GM12878 (cell line): ENCODE measurements at regions not wholly inside any gene's neighbourhood (a gene's known extent, or its start where the extent isn't known, plus 50 kb on each side); places are given as distances from the start of the nearest gene placed in this dataset.

ENCODE experiments used
- NFXL1 ChIP-seq: fragments of 450-650 bp; IDR thresholded peaks from 2 replicates; pipeline ENCODE4 v1.6.1; 2017; ENCODE audit warnings: antibody characterized with exemption, mild to moderate bottlenecking, borderline replicate concordance
- PRDM15 ChIP-seq: fragments of 450-650 bp; formaldehyde crosslinking; IDR thresholded peaks from 2 replicates; pipeline ENCODE4 v1.4.0; 2020; ENCODE audit warnings: mild to moderate bottlenecking, moderate library complexity
- RELA ChIP-seq: fragments of 450-650 bp; IDR thresholded peaks from 2 replicates; pipeline ENCODE4 v1.8.0; 2014; ENCODE audit warnings: borderline replicate concordance; ENCODE audit not compliant: partially characterized antibody
- ZBTB40 ChIP-seq: fragments of 450-650 bp; IDR thresholded peaks from 2 replicates; pipeline ENCODE4 v1.6.1; 2016; ENCODE audit warnings: mild to moderate bottlenecking, moderate library complexity, borderline replicate concordance

- TF ChIP-seq PRDM15 (CRISPR knock-in tag) = no peak
- no peak for TF ChIP-seq NFXL1
- no peak for TF ChIP-seq ZBTB40
- TF ChIP-seq RELA = no peak
These were observed 71.1 kb upstream of the SOX5 start (continued) for GRCh38 chr12:24020397-24021163.
